Activated T-cell treated with anti-CD3 and anti-CD28 coated beads, Interleukin-2, amount 50 U/mL, for 1 hour (primary cell): ENCODE measurements at regions not wholly inside any gene's neighbourhood (a gene's known extent, or its start where the extent isn't known, plus 50 kb on each side); places are given as distances from the start of the nearest gene placed in this dataset.

Experiments used
- DNase-seq: peaks from one replicate; pipeline ENCODE4 v3.0.0-alpha.2; 2020

- DNase-seq = no peak
These were observed 288.0 kb upstream of the TBC1D5 start for GRCh38 chr3:18030371-18030870.

- DNase-seq = no peak
These were observed 284.9 kb upstream of the TBC1D5 start for GRCh38 chr3:18027161-18027939.

GRCh38 chr3:18024715-18025114 lies 282.3 kb upstream of the TBC1D5 start:
- no peak for DNase-seq

DNA sequence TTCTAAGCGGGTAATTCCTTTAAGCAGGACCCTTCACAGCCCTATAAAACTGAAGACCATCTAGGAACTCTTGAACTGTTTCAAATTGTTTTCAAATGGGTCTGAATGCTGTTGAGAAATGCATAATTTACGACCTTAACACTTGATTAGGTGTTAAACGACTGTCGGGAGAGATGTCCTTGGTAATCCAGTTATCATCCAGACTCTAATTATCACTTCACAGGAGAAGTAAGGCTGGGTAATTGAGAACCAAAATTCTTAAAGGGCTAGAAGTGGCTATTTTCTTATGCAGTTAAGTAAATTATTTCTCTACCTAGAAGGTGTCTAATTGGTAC lies 276.7 kb upstream of the TBC1D5 start:
- DNase-seq = no peak

DNA sequence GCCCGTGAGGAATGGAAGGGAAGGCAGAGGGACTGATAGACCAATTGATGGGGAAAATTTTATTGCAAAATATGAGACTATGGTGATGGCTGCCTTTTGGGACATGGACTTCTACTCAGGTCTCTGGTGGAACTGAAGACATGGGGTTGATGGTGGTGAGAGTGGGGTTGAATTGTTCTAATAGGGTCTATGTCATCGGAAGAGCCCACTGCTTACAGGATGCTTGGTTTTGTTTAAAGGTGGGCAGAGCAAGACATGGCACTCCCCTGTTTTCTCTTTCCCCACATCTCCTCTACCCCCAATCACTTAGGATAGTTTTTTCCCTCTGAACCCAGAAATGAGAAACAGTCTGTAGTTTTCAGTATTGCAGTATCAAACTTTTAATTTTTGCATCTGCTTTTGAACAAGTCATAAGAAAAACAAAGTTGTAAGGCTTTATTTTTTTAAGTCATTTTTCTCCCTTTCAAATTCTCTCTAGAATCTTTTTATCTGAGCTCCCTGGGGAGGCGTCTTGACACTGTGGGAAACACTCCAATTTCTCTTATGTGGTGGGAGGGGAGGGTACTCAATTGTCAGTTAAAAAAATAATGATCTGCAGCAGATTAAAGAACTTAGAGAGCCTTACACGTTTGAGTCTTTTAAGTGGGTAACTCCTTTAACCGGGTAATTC lies 276.2 kb upstream of the TBC1D5 start:
- no peak for DNase-seq

- DNase-seq = no peak
These were observed 273.9 kb upstream of the TBC1D5 start for GRCh38 chr3:18016366-18016765.

- no peak for DNase-seq
These were observed 270.5 kb upstream of the TBC1D5 start for GRCh38 chr3:18012933-18013332.

GRCh38 chr3:18012436-18012835 lies 270.0 kb upstream of the TBC1D5 start:
- no peak for DNase-seq

DNA sequence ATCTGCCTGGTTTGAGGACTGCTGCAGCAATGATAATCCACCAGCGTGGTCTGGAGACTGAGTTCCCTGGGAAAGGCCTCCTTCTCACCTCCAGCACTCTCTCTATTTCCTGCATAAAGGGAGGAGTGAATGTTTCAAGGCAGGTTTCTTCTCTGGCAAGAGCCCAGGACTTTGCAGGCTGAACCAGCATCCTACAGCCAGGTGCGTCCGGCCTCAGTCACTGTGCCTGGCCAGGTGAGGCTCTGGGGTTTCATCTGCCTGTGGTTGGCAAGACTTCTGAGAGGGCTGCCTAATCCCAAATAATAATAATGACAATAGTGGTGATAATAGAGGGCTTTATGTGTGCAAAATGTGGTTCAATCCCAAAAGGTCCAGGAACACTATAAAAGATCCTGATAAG lies 269.0 kb upstream of the TBC1D5 start:
- no peak for DNase-seq

GRCh38 chr3:18010001-18010400 lies 267.6 kb upstream of the TBC1D5 start:
- DNase-seq = no peak

GRCh38 chr3:18008706-18009368 lies 266.4 kb upstream of the TBC1D5 start:
- no peak for DNase-seq

DNA sequence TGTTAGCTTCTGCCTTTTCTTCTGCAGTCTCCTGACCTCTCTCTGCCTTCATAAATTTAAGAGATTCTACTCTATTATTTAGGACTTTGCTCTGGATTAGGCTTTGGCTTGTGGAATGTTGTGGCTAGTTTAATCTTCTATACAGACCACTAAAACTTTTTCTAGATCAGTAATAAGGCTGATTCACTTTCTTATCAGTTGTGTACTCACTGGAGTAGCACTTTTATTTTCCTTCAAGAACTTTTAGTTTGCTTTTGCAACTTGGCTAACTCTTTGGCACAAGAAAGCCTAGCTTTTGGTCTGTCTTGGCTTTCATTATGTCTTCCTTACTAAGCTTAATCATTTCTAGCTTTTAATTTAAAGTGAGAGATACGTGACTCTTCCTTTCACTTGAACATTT lies 265.5 kb upstream of the TBC1D5 start:
- no peak for DNase-seq

DNA sequence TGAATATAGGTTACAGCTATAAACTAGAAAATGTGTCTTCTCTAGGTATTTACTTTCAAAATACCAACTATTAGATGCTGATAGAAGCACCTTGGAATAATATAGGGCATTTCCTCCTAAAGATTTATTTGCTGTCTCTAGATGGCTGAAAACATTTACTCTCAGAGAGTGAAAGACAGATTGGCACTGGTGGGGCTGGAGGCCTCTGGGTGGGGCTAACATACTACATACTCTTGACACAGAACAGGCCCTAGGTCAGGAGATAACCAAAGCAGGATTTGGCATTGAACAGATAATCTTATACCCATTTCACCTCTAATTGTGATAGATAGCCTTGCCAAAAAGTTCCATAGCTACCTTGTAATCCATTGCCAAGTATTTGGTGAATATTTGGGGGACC lies 253.3 kb upstream of the TBC1D5 start:
- DNase-seq = no peak

- DNase-seq = no peak
These were observed 251.7 kb upstream of the TBC1D5 start for GRCh38 chr3:17994167-17994566.

- DNase-seq = no peak
These were observed 248.0 kb upstream of the TBC1D5 start for GRCh38 chr3:17990390-17990789.

DNA sequence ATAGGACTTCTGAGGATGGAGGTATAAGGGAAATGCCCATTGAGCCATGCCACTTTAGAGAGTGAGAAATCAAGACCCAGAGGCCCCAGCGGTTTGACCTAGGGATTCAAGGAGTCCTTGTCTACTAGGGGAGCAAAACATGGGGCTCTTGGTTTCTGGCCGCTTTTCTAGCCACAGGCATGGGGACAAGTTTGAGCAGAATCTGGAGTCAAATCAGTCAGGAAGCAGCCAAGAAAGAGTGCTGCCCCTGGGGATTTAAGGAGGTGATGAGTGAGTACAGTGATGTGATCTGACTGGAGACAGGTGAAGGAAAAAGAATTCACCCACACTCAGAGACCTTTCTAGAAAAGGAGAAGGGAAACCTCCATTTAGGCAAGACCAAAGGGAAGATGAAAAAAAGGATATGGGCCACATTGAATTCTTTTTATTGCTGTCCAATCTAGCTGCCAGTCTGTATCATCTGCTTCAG lies 244.0 kb upstream of the TBC1D5 start:
- DNase-seq = no peak

- no peak for DNase-seq
These were observed 243.4 kb upstream of the TBC1D5 start for GRCh38 chr3:17985658-17986347.

DNA sequence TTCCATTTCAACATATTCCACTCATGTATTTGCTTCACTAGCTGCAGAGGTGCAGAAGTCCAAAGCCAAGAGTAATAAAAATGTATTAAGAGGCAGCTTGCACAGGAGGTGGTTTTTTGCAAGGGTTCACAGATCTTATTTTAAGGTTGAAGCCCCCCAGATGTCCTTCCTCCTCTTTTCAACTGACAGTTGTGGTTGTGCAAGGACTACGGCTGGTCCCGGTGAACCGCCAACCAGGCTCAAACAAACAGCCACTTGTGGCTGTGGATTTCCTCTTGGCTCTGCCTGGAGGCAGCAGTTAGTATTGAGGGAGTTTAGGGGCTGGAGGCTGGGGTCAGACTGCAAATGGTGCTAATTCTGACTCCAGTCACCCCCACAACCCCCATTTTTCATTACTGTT lies 240.7 kb upstream of the TBC1D5 start:
- DNase-seq = no peak

DNA sequence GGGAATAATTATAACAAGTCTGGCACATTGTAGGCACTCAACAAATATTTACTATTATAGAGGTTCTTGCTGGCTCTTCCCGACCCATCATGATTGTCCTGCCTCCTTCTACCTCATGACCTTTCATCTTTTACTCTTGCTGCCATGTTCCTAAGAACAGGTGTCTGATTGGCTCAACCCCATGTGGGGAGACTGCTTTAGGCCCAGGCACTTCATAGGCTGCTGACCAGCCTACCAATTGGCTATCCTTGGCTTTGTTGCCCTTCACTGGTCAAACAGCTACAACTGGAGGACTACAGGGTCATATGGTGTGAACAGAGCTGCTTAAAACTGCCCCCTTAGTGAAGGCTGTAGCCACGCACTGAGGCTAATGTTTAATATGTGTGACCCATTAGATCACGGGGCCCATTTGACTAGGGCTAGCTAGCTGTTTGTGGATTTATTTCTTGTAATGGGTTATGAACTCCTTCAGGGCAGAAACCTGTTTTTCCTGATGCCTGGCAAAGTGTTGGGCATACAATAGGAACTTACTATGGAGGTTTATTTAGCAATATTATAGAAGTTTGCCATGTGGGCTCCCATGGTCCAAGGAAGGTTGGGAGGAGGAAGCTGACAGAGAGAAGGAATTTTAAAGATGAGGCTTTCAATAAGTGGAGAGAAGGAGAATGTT lies 239.9 kb upstream of the TBC1D5 start:
- DNase-seq = no peak

GRCh38 chr3:17980863-17981262 lies 238.4 kb upstream of the TBC1D5 start:
- DNase-seq = no peak

DNA sequence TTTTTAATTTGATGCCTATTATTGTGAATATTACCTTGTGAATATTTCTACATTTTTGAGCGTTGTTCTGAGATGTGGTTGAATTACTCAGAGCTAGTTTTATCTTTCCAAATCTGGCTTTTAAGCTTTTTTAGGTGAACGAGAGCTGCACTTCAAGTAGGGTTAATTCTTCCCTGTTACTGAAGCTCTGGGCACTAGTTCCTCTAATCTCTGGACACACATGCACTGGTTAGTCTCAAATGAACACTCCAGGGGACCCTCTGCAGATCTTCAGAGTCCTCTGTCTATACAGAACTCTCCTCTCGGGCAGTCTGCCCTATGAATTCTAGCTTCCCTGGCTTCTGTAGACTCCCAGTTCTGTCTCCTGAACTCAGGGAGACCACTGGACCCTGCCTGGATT lies 237.5 kb upstream of the TBC1D5 start:
- DNase-seq = no peak

DNA sequence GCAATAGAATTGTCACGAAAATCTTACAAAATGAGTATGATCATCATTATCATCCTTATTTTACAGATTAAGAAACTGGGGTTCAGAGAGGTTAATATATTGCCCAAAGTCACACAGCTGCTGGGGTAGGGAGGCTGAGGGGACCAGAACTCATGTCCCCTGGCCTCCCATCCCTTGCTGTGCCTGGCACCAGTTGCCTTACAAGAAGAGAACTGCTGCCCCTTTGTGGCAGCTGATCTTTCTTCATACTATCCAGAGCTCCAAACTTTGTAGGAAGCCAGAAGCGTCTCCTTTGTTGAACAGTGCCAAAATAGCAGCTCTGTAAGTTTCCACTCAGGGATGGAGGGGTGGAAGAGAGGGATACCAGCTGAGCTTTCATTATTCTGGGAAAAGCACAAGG lies 236.8 kb upstream of the TBC1D5 start:
- no peak for DNase-seq
